PC-9 (cell line): ENCODE measurements at regions not wholly inside any gene's neighbourhood (a gene's known extent, or its start where the extent isn't known, plus 50 kb on each side); places are given as distances from the start of the nearest gene placed in this dataset.

Experiments
- BruUV-seq: library from RNA; stranded (reverse); fragments of 400-500 nt; replicated peaks from 2 replicates; lab custom pipeline; 2021; lab: Mats Ljungman, UMichigan
- CTCF ChIA-PET: fragments of 300-600 bp; sonication (Branson Sonifier 250); formaldehyde crosslinking; loops from one replicate; lab custom pipeline; 2022; ENCODE audit warnings: antibody characterized with exemption; lab: Charles Lee
- POLR2A ChIA-PET: fragments of 300-600 bp; sonication (Branson Sonifier 250); formaldehyde crosslinking; loops from one replicate; lab custom pipeline; 2022; ENCODE audit warnings: antibody characterized with exemption; ENCODE audit not compliant: unreplicated experiment; lab: Charles Lee
- DNase-seq, 2 experiments: peaks; one replicate each; pipeline versions ENCODE4 v3.0.0 to v3.0.0-alpha.2; 2015 to 2022; ENCODE audit warnings: mixed read lengths in 1 of 2
- H2AFZ ChIP-seq: fragments of 200-600 bp; sonication (generic); 2 replicates; pipeline ENCODE4 v1.8.1; 2017; ENCODE audit warnings: antibody characterized with exemption
- H3F3A ChIP-seq: fragments of 200-600 bp; sonication (generic); 2 replicates; pipeline ENCODE4 v1.8.1; 2017; ENCODE audit warnings: antibody characterized with exemption, mild to moderate bottlenecking, low read depth; ENCODE audit not compliant: insufficient read depth
- H3K27ac ChIP-seq: fragments of 200-600 bp; sonication (generic); 2 replicates; pipeline ENCODE4 v1.6.1; 2016; ENCODE audit warnings: mixed run types
- H3K27me3 ChIP-seq: fragments of 200-600 bp; sonication (generic); 2 replicates; pipeline ENCODE4 v1.6.1; 2016; ENCODE audit warnings: low read depth, mixed run types; ENCODE audit not compliant: insufficient read depth
- H3K36me3 ChIP-seq: fragments of 200-600 bp; sonication (generic); 2 replicates; pipeline ENCODE4 v1.6.1; 2016; ENCODE audit warnings: low read depth, mixed run types
- H3K4me1 ChIP-seq: fragments of 200-600 bp; sonication (generic); replicated peaks from 2 replicates; pipeline ENCODE4 v1.6.1; 2016; ENCODE audit warnings: mixed run types; ENCODE audit not compliant: insufficient read depth
- H3K4me2 ChIP-seq: fragments of 200-600 bp; sonication (generic); 2 replicates; pipeline ENCODE4 v1.6.1; 2017; ENCODE audit warnings: mixed run types
- H3K4me3 ChIP-seq: fragments of 200-600 bp; sonication (generic); 2 replicates; pipeline ENCODE4 v1.6.1; 2016; ENCODE audit warnings: mixed run types
- H3K79me2 ChIP-seq: fragments of 200-600 bp; sonication (generic); 2 replicates; pipeline ENCODE4 v1.6.1; 2017; ENCODE audit warnings: low read depth, mixed run types
- H3K9me2 ChIP-seq: fragments of 200-600 bp; sonication (generic); 2 replicates; pipeline ENCODE4 v1.8.1; 2017; ENCODE audit warnings: mild to moderate bottlenecking; ENCODE audit not compliant: insufficient read depth
- H3K9me3 ChIP-seq: fragments of 200-600 bp; sonication (generic); 2 replicates; pipeline ENCODE4 v1.8.1; 2016; ENCODE audit warnings: low read depth; ENCODE audit not compliant: insufficient read depth
- H4K20me1 ChIP-seq: fragments of 200-600 bp; sonication (generic); 2 replicates; pipeline ENCODE4 v1.8.1; 2017; ENCODE audit not compliant: insufficient read depth
- EZH2 ChIP-seq: fragments of 200-600 bp; sonication (generic); IDR thresholded peaks from 2 replicates; pipeline ENCODE4 v1.8.0; 2017; ENCODE audit warnings: antibody characterized with exemption, low read depth
- intact Hi-C: fragments of 100-400 bp; cut with micrococcal nuclease; formaldehyde crosslinking; loops from one replicate; pipeline ENCODE4 v1.10.0; 2022; ENCODE audit not compliant: unreplicated experiment
- TF ChIP-seq, protein P1 (sequence below): fragments of 200-600 bp; sonication (generic); conservative IDR thresholded peaks from 2 replicates; pipeline ENCODE4 v1.6.1; 2017; ENCODE audit warnings: mixed run types, antibody characterized with exemption, mild to moderate bottlenecking, moderate library complexity

DNA sequence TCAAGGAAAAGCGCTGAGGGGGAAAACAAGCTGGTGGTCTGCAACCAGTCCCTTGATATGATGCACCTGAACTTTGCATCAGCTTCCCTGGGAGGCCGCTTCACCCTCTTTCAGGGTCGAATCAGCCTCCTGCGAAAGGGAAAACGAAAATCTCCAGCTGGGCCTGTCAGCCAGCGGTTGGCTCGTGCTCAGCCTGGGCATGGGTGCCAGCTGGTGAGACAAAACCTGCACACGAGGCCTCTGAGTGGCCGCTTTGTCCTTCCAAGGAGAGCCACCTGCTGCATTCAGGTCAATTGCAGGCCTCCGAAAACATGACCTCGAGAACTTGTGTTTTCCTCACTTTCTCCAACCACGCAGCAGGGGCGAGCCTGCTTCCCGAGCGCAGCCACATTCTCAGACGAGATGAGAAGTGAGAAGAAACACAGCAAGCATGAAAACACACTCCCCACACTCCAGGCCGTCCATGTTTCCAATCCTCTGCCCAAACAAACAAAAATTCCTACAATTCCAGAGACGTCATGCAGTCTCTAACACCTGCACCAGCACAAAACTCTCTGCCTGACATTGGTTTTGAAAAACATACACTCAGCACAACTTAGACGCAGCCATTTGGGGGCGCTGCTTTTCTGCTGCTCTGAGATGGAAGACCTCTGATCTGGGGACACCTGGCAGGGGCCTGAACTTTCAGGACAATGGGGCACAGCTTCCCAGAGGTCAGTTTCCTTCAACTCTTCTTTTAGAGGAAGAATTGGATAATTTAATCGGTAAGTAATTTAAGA, 77.1 kb downstream of the DHCR7 start:
- DNase-seq: no peak
- H3K36me3 ChIP-seq: no peaks in the 10 kb centered on the region
- H3F3A ChIP-seq: no peaks in the 10 kb centered on the region
- no peaks in the 10 kb centered on the region for H4K20me1 ChIP-seq
- no peak overlapping the region for H3K4me3 ChIP-seq
- no peaks in the 10 kb centered on the region for H3K9me3 ChIP-seq
- H3K27me3 ChIP-seq: peaks cover 41% of the 10 kb centered on the region
- no peaks in the 10 kb centered on the region for H3K4me1 ChIP-seq
- CTCF ChIA-PET: no interaction called here
- H3K4me2 ChIP-seq: no peak overlapping the region
- BruUV-seq: no TSS peak
- H2AFZ ChIP-seq: no peak overlapping the region
- TF ChIP-seq, protein P1, sequence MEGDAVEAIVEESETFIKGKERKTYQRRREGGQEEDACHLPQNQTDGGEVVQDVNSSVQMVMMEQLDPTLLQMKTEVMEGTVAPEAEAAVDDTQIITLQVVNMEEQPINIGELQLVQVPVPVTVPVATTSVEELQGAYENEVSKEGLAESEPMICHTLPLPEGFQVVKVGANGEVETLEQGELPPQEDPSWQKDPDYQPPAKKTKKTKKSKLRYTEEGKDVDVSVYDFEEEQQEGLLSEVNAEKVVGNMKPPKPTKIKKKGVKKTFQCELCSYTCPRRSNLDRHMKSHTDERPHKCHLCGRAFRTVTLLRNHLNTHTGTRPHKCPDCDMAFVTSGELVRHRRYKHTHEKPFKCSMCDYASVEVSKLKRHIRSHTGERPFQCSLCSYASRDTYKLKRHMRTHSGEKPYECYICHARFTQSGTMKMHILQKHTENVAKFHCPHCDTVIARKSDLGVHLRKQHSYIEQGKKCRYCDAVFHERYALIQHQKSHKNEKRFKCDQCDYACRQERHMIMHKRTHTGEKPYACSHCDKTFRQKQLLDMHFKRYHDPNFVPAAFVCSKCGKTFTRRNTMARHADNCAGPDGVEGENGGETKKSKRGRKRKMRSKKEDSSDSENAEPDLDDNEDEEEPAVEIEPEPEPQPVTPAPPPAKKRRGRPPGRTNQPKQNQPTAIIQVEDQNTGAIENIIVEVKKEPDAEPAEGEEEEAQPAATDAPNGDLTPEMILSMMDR: no peak
- TF ChIP-seq EZH2: no peak
- intact Hi-C loops: no loop called here
- no peaks in the 10 kb centered on the region for H3K79me2 ChIP-seq
- POLR2A ChIA-PET: no interaction called here
- H3K27ac ChIP-seq: no peak overlapping the region
- H3K9me2 ChIP-seq: no peaks in the 10 kb centered on the region

DNA sequence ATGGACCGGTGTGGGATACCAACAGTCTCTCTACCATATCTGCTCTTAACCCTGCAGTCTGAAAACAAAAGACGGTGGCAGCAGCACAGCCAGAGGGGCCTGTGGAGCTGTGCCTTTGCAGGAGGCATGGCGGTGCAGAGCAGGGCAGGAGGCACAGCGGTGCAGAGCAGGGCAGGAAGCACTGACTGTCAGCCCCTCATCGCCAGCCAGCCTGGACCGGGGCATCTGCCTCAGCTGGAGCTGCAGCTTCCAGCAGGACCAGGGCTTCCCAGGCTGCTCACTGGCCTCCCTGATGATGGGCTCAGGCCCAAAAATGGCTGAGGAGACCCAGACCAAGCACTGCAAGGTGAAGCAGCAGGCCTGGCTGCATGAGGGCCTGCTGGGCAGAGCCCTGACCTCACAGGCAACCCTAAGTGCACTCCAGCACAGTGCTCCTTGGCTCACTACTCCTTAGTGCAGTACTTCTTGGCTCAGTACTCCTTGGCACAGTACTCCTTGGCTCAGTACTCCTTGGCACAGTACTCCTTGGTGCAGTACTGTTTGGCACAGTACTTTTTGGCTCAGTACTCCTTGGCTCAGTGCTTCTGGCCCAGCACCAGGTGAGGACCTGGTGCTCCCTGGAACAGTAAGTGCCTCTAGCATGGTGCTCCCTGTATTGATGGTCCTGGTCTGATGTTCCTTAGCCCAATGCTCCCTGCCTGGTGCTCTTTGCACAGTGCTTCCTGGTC, 78.0 kb downstream of the DHCR7 start:
- no peak for TF ChIP-seq EZH2
- TF ChIP-seq, protein P1: no peak
- CTCF ChIA-PET: interaction anchor here (0.7 kb wide), 1 partner anchor 298 kb away, joined by 3 read pairs; no protein-coding TSS in a partner anchor
- no peak overlapping the region for H2AFZ ChIP-seq
- peaks cover 32% of the 10 kb centered on the region for H3K27me3 ChIP-seq
- no TSS peak for BruUV-seq
- no peak for DNase-seq
- no peaks in the 10 kb centered on the region for H3F3A ChIP-seq
- no peaks in the 10 kb centered on the region for H3K9me3 ChIP-seq
- H3K4me2 ChIP-seq: no peak overlapping the region
- no peaks in the 10 kb centered on the region for H3K36me3 ChIP-seq
- POLR2A ChIA-PET: no interaction called here
- no peaks in the 10 kb centered on the region for H3K9me2 ChIP-seq
- H3K27ac ChIP-seq: no peak overlapping the region
- intact Hi-C loops: no loop called here
- H4K20me1 ChIP-seq: no peaks in the 10 kb centered on the region
- no peaks in the 10 kb centered on the region for H3K79me2 ChIP-seq
- H3K4me3 ChIP-seq: no peak overlapping the region
- H3K4me1 ChIP-seq: no peaks in the 10 kb centered on the region

DNA sequence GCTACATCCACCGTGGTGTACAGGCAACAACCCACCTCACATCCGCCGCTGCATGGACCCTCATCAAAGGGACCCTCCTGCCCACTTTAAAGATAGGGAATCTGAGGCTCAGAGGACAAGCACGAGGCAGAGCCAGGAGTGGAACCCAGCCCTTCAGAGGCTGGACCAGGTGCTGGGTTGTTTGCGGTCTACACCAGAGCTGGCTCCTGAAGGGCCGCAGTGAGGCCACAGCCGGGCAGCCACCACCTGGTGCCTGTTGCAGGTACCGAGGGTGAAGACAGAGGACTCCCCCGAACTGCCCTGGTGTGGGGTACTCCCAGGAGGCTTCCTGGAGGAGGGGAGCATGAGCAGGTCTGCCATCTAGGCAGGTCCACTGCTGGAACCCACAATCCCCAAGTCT, 78.8 kb downstream of the DHCR7 start:
- POLR2A ChIA-PET: interaction anchor here (0.5 kb wide), 1 partner anchor 97 kb away, joined by 3 read pairs; no protein-coding TSS in a partner anchor
- H2AFZ ChIP-seq: no peak overlapping the region
- H3K4me1 ChIP-seq: no peaks in the 10 kb centered on the region
- peaks cover 35% of the 10 kb centered on the region for H3K27me3 ChIP-seq
- CTCF ChIA-PET: interaction anchor here (0.7 kb wide), 1 partner anchor 297 kb away, joined by 3 read pairs; no protein-coding TSS in a partner anchor
- no peak overlapping the region for H3K27ac ChIP-seq
- intact Hi-C loops: no loop called here
- no peaks in the 10 kb centered on the region for H3F3A ChIP-seq
- H3K4me3 ChIP-seq: no peak overlapping the region
- no peaks in the 10 kb centered on the region for H4K20me1 ChIP-seq
- H3K79me2 ChIP-seq: no peaks in the 10 kb centered on the region
- TF ChIP-seq, protein P1: no peak
- TF ChIP-seq EZH2: no peak
- no peaks in the 10 kb centered on the region for H3K36me3 ChIP-seq
- no peaks in the 10 kb centered on the region for H3K9me3 ChIP-seq
- no peaks in the 10 kb centered on the region for H3K9me2 ChIP-seq
- DNase-seq: no peak
- no TSS peak for BruUV-seq
- no peak overlapping the region for H3K4me2 ChIP-seq
